SK-N-SH treated with all-trans-retinoic acid at 6 μM for 48 hours (cell line): ENCODE measurements at regions not wholly inside any gene's neighbourhood (a gene's known extent, or its start where the extent isn't known, plus 50 kb on each side); places are given as distances from the start of the nearest gene placed in this dataset.

Experiments used
- ATAC-seq: fragments of 200-7000 bp; cut with Tn5 transposase; 3 replicates; pipeline ENCODE4 v1.9.1; 2020; ENCODE audit warnings: mild to moderate bottlenecking, moderate library complexity
- ARNTL ChIP-seq: fragments of 450-650 bp; formaldehyde crosslinking; IDR thresholded peaks from 2 replicates; pipeline ENCODE4 v1.5.0; 2020; ENCODE audit warnings: low read depth, mild to moderate bottlenecking, moderate library complexity, borderline replicate concordance
- BACH2 ChIP-seq: fragments of 250-450 bp; sonication (Bioruptor Pico); IDR thresholded peaks from 2 replicates; pipeline ENCODE4 v1.9.0; 2021; ENCODE audit warnings: mild to moderate bottlenecking, borderline replicate concordance
- CSDC2 ChIP-seq: fragments of 250-450 bp; sonication (Bioruptor Pico); IDR thresholded peaks from 2 replicates; pipeline ENCODE4 v1.5.0; 2020; ENCODE audit warnings: mild to moderate bottlenecking, moderate library complexity
- CSRNP3 ChIP-seq: fragments of 250-450 bp; sonication (Bioruptor Pico); IDR thresholded peaks from 2 replicates; pipeline ENCODE4 v1.5.1; 2021; ENCODE audit warnings: mild to moderate bottlenecking, moderate library complexity
- ESRRG ChIP-seq: fragments of 250-450 bp; sonication (Bioruptor Pico); IDR thresholded peaks from 2 replicates; pipeline ENCODE4 v1.6.1; 2021; ENCODE audit warnings: mild to moderate bottlenecking
- GLIS3 ChIP-seq: fragments of 250-450 bp; sonication (Bioruptor Pico); IDR thresholded peaks from 2 replicates; pipeline ENCODE4 v1.5.0; 2020; ENCODE audit warnings: mild to moderate bottlenecking, moderate library complexity
- ISL1 ChIP-seq: fragments of 250-450 bp; sonication (Bioruptor Pico); IDR thresholded peaks from 2 replicates; pipeline ENCODE4 v2.1.2; 2022; ENCODE audit warnings: mild to moderate bottlenecking, moderate library complexity
- OSR1 ChIP-seq: fragments of 250-450 bp; sonication (Bioruptor Pico); IDR thresholded peaks from 2 replicates; pipeline ENCODE4 v1.8.0; 2022; ENCODE audit warnings: moderate library complexity, mild to moderate bottlenecking, inconsistent platforms
- PATZ1 ChIP-seq: fragments of 250-450 bp; sonication (Bioruptor Pico); IDR thresholded peaks from 2 replicates; pipeline ENCODE4 v1.8.0; 2020; ENCODE audit warnings: mild to moderate bottlenecking, moderate library complexity, borderline replicate concordance
- PPARA ChIP-seq: fragments of 250-450 bp; sonication (Bioruptor Pico); IDR thresholded peaks from 2 replicates; pipeline ENCODE4 v1.5.0; 2020; ENCODE audit warnings: mild to moderate bottlenecking, borderline replicate concordance
- RARB ChIP-seq: fragments of 250-450 bp; sonication (Bioruptor Pico); IDR thresholded peaks from 2 replicates; pipeline ENCODE4 v1.8.0; 2021; ENCODE audit warnings: mild to moderate bottlenecking, moderate library complexity
- SNAI2 ChIP-seq: fragments of 250-450 bp; sonication (Bioruptor Pico); IDR thresholded peaks from 2 replicates; pipeline ENCODE4 v1.5.0; 2020; ENCODE audit warnings: mild to moderate bottlenecking, moderate library complexity
- TCF4 ChIP-seq: fragments of 250-450 bp; sonication (Bioruptor Pico); IDR thresholded peaks from 2 replicates; pipeline ENCODE4 v1.8.0; 2021; ENCODE audit warnings: mild to moderate bottlenecking, moderate library complexity, borderline replicate concordance
- TOX ChIP-seq: fragments of 250-450 bp; sonication (Bioruptor Pico); IDR thresholded peaks from 2 replicates; pipeline ENCODE4 v1.8.0; 2021; ENCODE audit warnings: mild to moderate bottlenecking, moderate library complexity, borderline replicate concordance
- TSHZ2 ChIP-seq: fragments of 250-450 bp; sonication (Bioruptor Pico); IDR thresholded peaks from 2 replicates; pipeline ENCODE4 v1.5.0; 2020; ENCODE audit warnings: mild to moderate bottlenecking, moderate library complexity
- ZC3H10 ChIP-seq: fragments of 250-450 bp; sonication (Bioruptor Pico); IDR thresholded peaks from 2 replicates; pipeline ENCODE4 v1.5.1; 2021; ENCODE audit warnings: mild to moderate bottlenecking, moderate library complexity
- ZFP3 ChIP-seq: fragments of 250-450 bp; sonication (Bioruptor Pico); IDR thresholded peaks from 2 replicates; pipeline ENCODE4 v1.5.0; 2020; ENCODE audit warnings: mild to moderate bottlenecking, moderate library complexity
- ZFP30 ChIP-seq: fragments of 450-650 bp; formaldehyde crosslinking; IDR thresholded peaks from 2 replicates; pipeline ENCODE4 v1.5.0; 2022; ENCODE audit warnings: mild to moderate bottlenecking, moderate library complexity
- ZNF565 ChIP-seq: fragments of 450-650 bp; formaldehyde crosslinking; conservative IDR thresholded peaks from 2 replicates; pipeline ENCODE4 v1.5.0; 2020; ENCODE audit warnings: low read depth, mild to moderate bottlenecking, moderate library complexity
- ZNF70 ChIP-seq: fragments of 450-650 bp; formaldehyde crosslinking; IDR thresholded peaks from 2 replicates; pipeline ENCODE4 v1.5.0; 2020; ENCODE audit warnings: mild to moderate bottlenecking, moderate library complexity
- ZNF8 ChIP-seq: fragments of 450-650 bp; formaldehyde crosslinking; IDR thresholded peaks from 2 replicates; pipeline ENCODE4 v1.5.0; 2020; ENCODE audit warnings: mild to moderate bottlenecking, moderate library complexity
- TF ChIP-seq, protein P1 (sequence below): fragments of 250-450 bp; sonication (Bioruptor Pico); IDR thresholded peaks from 2 replicates; pipeline ENCODE4 v1.8.0; 2021; ENCODE audit warnings: low read depth, mild to moderate bottlenecking, moderate library complexity, borderline replicate concordance
- TF ChIP-seq, protein P2 (sequence below): fragments of 250-450 bp; sonication (Bioruptor Pico); IDR thresholded peaks from 2 replicates; pipeline ENCODE4 v1.5.1; 2020; ENCODE audit warnings: low read depth, mild to moderate bottlenecking, moderate library complexity

- ATAC-seq, result no peak
- TF ChIP-seq PPARA, result no peak
- TF ChIP-seq ZFP30 (CRISPR knock-in tag), result no peak
- TF ChIP-seq, protein P1, sequence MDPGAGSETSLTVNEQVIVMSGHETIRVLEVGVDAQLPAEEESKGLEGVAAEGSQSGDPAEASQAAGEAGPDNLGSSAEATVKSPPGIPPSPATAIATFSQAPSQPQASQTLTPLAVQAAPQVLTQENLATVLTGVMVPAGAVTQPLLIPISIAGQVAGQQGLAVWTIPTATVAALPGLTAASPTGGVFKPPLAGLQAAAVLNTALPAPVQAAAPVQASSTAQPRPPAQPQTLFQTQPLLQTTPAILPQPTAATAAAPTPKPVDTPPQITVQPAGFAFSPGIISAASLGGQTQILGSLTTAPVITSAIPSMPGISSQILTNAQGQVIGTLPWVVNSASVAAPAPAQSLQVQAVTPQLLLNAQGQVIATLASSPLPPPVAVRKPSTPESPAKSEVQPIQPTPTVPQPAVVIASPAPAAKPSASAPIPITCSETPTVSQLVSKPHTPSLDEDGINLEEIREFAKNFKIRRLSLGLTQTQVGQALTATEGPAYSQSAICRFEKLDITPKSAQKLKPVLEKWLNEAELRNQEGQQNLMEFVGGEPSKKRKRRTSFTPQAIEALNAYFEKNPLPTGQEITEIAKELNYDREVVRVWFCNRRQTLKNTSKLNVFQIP (CRISPR knock-in tag), result no peak
- TF ChIP-seq BACH2 (CRISPR knock-in tag), result no peak
- no peak for TF ChIP-seq ZNF565 (CRISPR knock-in tag)
- TF ChIP-seq PATZ1 (CRISPR knock-in tag), result no peak
- no peak for TF ChIP-seq CSRNP3 (CRISPR knock-in tag)
- TF ChIP-seq ZNF8 (CRISPR knock-in tag), result no peak
- TF ChIP-seq OSR1 (CRISPR knock-in tag), result no peak
- no peak for TF ChIP-seq ZNF70
- no peak for TF ChIP-seq ESRRG (CRISPR knock-in tag)
- no peak for TF ChIP-seq TOX
- TF ChIP-seq RARB (CRISPR knock-in tag), result no peak
- TF ChIP-seq ARNTL (CRISPR knock-in tag), result no peak
- TF ChIP-seq, protein P2, sequence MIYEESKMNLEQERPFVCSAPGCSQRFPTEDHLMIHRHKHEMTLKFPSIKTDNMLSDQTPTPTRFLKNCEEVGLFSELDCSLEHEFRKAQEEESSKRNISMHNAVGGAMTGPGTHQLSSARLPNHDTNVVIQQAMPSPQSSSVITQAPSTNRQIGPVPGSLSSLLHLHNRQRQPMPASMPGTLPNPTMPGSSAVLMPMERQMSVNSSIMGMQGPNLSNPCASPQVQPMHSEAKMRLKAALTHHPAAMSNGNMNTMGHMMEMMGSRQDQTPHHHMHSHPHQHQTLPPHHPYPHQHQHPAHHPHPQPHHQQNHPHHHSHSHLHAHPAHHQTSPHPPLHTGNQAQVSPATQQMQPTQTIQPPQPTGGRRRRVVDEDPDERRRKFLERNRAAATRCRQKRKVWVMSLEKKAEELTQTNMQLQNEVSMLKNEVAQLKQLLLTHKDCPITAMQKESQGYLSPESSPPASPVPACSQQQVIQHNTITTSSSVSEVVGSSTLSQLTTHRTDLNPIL (CRISPR knock-in tag), result no peak
Measured at GRCh38 chr14:34110531-34110930, 159.7 kb upstream of the EGLN3 start.

DNA sequence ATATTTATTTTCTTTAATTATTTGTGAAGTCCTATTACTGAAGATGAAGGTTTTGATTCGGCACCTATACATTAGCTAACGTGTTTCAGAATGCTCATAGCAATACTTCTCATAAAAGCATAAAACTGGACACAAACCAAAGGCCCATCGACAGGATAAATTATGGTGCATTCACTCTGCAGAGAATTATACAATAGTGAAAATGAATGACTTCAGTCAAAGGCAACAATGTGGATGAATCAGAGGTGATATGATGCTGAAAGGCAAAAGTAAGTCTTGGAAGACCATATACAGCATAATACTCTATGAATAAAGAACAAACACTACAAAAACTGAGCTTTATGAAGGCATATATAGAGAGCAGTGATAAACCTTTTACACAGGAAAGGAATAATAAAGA lies 156.6 kb upstream of the EGLN3 start:
- TF ChIP-seq GLIS3 (CRISPR knock-in tag) (no peak), BACH2 (CRISPR knock-in tag) (no peak), PPARA (no peak), TCF4 (CRISPR knock-in tag) (no peak), ESRRG (CRISPR knock-in tag) (no peak), ISL1 (CRISPR knock-in tag) (no peak), ZFP30 (CRISPR knock-in tag) (no peak), TSHZ2 (no peak), OSR1 (CRISPR knock-in tag) (no peak), ZNF70 (no peak)
- no peak for ATAC-seq

- ATAC-seq, result no peak
- TF ChIP-seq RARB (CRISPR knock-in tag), result no peak
- TF ChIP-seq OSR1 (CRISPR knock-in tag), result no peak
- TF ChIP-seq SNAI2 (CRISPR knock-in tag), result no peak
- TF ChIP-seq ARNTL (CRISPR knock-in tag), result no peak
- TF ChIP-seq, protein P1 (CRISPR knock-in tag), result no peak
- no peak for TF ChIP-seq ZNF565 (CRISPR knock-in tag)
- TF ChIP-seq, protein P2 (CRISPR knock-in tag), result no peak
- TF ChIP-seq CSRNP3 (CRISPR knock-in tag), result no peak
- TF ChIP-seq GLIS3 (CRISPR knock-in tag), result no peak
- no peak for TF ChIP-seq ESRRG (CRISPR knock-in tag)
- no peak for TF ChIP-seq ZC3H10 (CRISPR knock-in tag)
- TF ChIP-seq ZFP3 (CRISPR knock-in tag), result no peak
- no peak for TF ChIP-seq ISL1 (CRISPR knock-in tag)
- no peak for TF ChIP-seq TCF4 (CRISPR knock-in tag)
- no peak for TF ChIP-seq PPARA
- TF ChIP-seq CSDC2 (CRISPR knock-in tag), result no peak
- TF ChIP-seq, all 23 proteins: peak for 0
Measured at GRCh38 chr14:34106310-34106709, 155.4 kb upstream of the EGLN3 start.
